GM18511 (cell line): ENCODE measurements at regions not wholly inside any gene's neighbourhood (a gene's known extent, or its start where the extent isn't known, plus 50 kb on each side); places are given as distances from the start of the nearest gene placed in this dataset.

ENCODE experiments used
- ATAC-seq: cut with Tn5 transposase; IDR thresholded peaks from one replicate; pipeline ENCODE4 v1.9.1; 2021; ENCODE audit warnings: mild to moderate bottlenecking, moderate library complexity; ENCODE audit not compliant: unreplicated experiment

DNA sequence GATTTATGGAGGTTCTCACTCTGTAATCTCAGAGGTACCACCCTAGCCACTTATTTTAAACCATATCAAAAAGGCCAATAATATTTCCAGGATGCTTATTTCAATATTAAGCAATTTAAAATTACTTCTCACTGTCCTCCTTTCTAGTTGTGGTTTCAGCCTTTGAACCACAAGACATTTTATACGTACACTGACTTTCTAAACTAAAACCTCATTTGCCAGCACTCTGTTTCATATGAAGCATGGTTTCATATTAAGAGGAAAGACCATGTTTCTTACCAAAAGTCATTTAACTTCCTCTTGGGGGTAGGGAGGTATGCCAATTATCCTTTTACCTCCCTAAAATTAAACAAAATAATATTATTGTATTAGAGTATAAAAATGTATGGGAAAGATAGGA is 399.8 kb downstream of the CDH7 start:
- no peak for ATAC-seq

- no peak for ATAC-seq
Measured at GRCh38 chr18:66143029-66143428, 392.2 kb downstream of the CDH7 start.

DNA sequence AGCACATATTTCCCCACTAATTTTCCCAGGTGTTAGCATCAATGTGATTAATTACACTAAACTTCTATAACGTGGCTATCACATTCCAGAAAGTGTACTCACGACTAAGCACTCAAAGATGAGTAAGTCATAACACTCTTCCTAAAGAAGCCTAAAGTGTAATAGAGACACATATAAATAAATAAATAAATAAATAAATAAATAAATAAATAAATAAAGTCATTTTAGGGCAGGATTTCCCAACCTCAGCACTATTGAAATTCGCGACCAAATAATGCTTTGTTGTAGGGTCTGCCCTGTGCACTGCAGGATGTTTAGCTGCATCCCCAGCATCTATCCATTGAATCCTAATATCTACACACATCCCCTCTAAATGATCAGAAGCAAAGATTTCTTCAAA is 390.9 kb downstream of the CDH7 start:
- no peak for ATAC-seq

DNA sequence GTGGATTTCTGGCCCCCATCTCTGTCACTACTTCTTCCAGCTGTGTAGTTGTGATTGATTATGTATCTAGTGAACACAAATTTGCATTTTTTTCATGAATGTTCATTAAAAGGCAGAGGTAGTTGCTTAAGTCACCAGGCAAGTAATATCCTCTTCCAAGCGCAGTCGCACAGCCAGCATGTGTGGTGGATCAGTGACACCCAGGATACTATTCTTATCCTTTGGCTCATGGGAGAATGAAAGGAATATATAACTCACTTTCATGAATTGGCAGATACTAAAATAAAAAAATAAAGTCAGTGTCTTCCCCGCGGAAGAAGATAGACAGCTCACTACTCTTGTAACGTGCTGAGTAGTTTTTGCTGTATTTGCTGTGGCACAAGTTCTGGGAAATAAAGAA is 387.8 kb downstream of the CDH7 start:
- no peak for ATAC-seq

GRCh38 chr18:66136039-66136438 is 385.2 kb downstream of the CDH7 start:
- ATAC-seq = no peak

DNA sequence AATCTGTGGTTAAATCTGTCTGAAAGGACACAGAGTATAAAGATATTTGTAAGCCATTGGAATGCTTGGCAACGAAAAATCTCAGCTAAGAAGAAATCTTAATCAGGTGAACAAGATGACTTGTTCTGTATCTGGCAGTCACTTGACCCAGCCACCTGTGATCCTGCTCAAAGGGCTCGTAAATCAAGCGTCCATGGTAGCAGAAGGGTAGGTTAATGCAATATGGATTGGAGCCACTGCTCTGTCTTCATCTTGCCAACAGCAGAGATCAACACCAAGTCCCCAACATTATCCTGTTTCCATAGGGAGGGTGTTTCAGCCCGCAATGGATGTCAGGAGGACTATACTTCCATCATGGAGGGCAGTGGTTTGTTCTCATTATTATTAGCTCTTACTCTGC is 378.4 kb downstream of the CDH7 start:
- ATAC-seq = no peak

GRCh38 chr18:66126266-66126665 is 375.5 kb downstream of the CDH7 start:
- ATAC-seq = no peak

- no peak for ATAC-seq
Measured at GRCh38 chr18:66124394-66124793, 373.6 kb downstream of the CDH7 start.

- no peak for ATAC-seq
Measured at GRCh38 chr18:66119347-66119746, 368.5 kb downstream of the CDH7 start.

GRCh38 chr18:66111018-66111417 is 360.2 kb downstream of the CDH7 start:
- ATAC-seq = no peak

DNA sequence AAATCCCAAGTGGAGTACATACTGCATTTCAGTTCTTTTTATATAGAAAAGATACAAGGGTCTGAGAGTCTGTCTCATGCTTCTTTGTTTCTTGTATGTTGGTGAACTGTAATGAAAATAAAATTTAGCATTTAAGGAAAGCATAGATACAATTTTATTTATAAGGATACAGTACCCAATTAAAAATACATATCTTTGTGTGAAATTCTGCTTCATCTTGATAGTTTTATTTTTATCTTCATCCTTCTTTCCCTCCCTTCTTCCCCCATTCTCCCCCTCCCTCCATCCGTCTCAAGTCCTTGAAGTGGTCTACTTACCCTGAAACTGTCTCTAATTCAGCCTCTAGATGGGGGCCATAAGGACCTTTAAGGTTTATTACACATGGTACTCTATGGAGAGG is 359.8 kb downstream of the CDH7 start:
- ATAC-seq = no peak

DNA sequence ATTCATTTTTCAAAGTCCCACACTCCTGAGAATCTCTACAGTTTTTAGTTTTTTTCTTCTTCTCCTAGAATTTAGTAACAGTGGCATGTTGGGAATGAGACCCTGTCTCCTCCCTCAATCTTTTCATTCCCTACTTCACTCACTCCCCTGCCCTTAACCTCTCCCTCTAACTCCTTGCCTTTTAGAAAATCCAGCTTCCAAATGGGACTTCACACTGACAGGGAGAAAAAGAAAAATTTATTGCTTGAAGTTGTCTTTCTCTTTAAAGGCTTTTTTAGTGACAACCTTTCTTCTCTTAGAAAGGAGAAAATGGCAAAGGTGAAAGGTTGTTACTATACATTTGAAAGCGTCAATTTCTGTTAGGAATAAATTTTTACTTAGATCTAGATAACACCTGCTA is 359.2 kb downstream of the CDH7 start:
- no peak for ATAC-seq

DNA sequence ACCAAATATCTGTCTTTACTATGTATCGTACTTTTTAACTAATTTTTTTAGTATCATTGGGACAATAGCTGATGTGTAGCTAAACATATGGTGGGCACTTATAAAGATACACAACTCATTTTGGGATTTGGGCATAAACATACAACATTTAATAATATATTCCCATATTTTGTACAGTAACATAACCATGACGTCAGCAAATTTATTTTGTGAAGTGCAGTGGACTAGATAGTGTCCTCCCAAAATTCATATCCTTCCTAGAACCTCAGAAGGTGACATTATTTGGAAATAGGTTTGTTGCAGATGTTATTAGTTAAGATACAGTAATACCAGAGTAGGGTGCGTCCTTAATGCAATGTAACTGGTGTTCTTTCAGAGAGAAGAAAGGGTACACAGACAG is 356.7 kb downstream of the CDH7 start:
- ATAC-seq = no peak

DNA sequence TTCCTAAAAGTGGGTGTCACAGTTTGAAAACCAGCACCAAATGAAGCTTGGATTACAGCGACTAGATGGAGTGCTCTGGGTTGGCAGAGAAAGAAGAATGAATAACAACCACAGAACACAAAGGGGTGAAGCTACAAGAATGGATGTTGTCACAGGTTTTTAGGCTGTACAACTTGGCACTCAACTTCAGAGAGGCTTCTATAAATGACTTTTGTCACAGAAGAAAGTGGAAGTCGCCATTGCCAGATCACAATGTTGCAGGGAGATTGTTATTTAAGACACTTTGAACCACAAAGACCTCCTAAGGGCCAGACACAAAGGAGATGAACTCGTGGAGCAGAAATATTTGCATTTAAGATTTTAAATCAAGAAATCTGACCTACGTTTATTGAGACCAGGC is 354.2 kb downstream of the CDH7 start:
- ATAC-seq = no peak

DNA sequence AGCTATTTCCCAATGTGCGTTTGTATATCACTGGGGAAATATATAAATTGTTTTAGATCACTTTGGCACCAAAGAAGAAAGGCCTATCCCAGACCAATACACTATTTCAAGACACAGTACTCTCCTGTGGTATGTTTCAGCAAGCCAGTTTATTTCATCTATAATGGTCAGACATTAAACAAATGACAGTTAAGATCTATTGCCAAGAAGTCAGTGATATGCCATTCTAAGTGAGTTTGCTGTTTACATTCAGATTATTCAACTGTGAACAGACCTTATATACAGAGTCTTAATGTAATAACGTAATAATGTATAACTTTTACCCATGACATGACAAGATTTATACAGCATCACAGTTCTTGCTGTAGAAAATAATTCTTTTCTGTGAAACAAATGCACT is 352.7 kb downstream of the CDH7 start:
- ATAC-seq = no peak

- no peak for ATAC-seq
Measured at GRCh38 chr18:66083078-66083477, 332.3 kb downstream of the CDH7 start.

DNA sequence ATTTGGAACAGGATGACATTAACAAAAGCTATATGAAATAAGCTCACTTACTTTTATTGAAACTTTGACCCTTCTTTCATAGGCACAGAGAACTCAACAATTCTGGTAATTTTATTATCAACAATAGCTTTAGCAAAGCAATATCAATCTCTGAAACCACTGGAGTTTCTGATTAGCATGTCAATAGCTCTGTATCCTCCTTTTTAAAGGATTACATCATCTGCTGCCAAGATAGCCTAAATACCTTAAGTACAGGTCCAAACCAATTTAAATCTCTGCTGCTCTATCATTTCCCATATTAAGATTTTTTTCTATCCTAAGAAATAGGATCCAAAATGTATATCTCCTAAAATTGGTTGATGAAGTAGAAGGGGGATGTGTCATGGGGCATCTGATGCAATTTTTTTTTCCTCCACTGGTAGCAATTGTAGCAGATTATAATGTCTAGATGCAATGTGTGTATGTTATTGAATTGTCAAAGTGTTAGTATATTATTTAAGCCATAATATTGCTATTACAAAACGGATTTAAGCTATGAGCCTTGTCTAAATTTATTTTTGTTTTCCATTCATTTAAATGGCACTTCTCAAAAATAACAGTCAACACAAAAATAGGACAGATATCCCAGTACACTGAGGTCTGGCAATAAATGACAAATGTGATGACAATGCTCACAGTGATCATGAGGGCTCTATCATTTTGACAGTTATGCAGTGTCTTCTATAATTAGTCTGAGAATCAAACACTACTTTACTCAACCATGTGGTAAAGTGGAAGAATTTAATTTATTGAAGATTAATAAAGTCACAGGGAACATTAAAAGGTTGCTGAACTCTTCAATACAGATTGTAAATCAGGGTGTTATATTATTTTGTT is 328.4 kb downstream of the CDH7 start:
- no peak for ATAC-seq

- no peak for ATAC-seq
Measured at GRCh38 chr18:66077066-66077465, 326.3 kb downstream of the CDH7 start.

- no peak for ATAC-seq
Measured at GRCh38 chr18:66066191-66066590, 315.4 kb downstream of the CDH7 start.

DNA sequence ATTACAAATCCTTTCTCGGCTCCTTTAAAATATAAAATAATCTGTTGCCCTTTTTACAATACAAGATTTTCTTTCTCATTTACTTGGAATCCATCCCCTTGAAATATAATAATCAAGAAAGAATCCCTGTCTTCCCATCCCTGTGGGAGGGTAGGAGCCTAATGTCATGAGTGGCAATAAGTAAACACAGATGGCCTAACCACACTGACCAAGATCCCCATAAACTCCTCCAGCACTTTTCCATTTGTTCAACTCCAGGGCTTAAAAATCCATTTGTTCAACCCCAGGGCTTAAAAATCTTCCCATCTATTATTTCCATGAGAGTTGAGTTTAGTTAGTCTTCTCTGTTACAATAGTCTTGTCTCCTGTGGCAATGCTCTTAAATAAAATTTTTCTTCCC is 297.6 kb downstream of the CDH7 start:
- ATAC-seq = no peak

DNA sequence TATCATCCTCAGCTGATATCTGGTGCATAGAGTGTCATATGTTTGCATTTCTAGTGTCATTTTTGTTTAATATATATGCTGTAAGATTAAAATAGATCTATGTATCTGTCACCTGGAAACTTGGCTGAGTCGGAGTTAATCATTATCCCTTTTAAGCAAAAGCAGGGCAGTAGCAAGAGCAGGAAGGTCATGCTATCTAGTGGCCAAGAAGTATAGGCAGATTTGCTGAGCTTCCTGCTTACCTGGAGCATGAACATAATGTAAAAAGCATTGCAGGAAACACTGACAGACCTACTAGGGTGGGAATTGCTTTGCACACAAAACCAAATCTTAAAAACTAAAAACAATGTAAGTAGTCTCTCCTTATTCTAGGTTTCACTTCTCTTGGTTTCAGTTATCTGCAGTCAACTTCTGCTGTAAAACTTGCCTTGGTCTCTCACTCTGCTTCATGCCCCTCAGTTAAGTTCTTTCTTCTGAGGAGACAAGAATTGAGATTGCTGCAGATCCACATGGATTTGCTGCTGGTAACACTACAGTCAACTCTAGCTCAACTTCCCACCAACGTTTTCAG is 295.3 kb downstream of the CDH7 start:
- peak; percentile 95 for ATAC-seq

GRCh38 chr18:66043009-66043408 is 292.2 kb downstream of the CDH7 start:
- ATAC-seq = no peak

DNA sequence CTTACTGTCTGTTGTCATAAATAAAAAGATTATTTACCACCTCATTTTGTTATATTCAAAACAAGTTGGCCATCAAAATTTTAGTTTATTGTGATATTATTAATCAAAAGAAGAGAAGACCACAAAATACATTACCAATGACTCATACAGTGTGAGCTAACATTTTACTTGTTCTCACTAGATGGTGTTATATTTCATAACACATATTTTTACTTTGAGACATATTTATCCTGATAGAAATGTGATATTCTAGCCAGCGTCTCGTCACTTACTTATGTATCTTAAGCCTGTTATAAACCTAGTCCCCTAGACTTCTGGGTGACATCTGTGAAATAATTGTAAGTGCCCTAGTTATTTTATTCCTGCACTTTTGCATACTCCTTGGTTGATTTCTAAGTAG is 263.2 kb downstream of the CDH7 start:
- no peak for ATAC-seq
